Aorta (tissue), 5 donors: ENCODE measurements at regions not wholly inside any gene's neighbourhood (a gene's known extent, or its start where the extent isn't known, plus 50 kb on each side); places are given as distances from the start of the nearest gene placed in this dataset.
"Not testable (repeated sequence)": the region's sequence is repeated elsewhere in the genome, so short reads cannot be mapped to it uniquely, and the experiment has no call there.

Experiments used
- ATAC-seq: fragments of 200-7000 bp; cut with Tn5 transposase; one replicate; pipeline ENCODE4 v1.9.1; 2022; ENCODE audit warnings: moderate library complexity; ENCODE audit not compliant: low FRiP score
- DNase-seq, 2 donors: peaks; one replicate each; pipeline ENCODE4 v3.0.0-alpha.2; 2020
- H3K27ac ChIP-seq, 2 donors: one replicate each; pipeline ENCODE4 v1.5.1; 2013; ENCODE audit warnings: low read length in 2 of 2, mild to moderate bottlenecking in 2 of 2, moderate library complexity in 2 of 2, control low read depth in 1 of 2, inconsistent platforms in 1 of 2, low read depth in 1 of 2
- H3K27me3 ChIP-seq, 2 donors: one replicate each; pipeline ENCODE4 v1.6.1; 2013; ENCODE audit warnings: control low read depth in 1 of 2, low read length in 1 of 2, mild to moderate bottlenecking in 1 of 2, moderate library complexity in 1 of 2; ENCODE audit not compliant: insufficient read depth in 2 of 2, control insufficient read depth in 1 of 2
- H3K36me3 ChIP-seq, 2 donors: one replicate each; pipeline ENCODE4 v1.6.1; 2013; ENCODE audit warnings: control low read depth in 1 of 2, low read length in 1 of 2, mild to moderate bottlenecking in 1 of 2; ENCODE audit not compliant: insufficient read depth in 2 of 2, control insufficient read depth in 1 of 2
- H3K4me1 ChIP-seq, 2 donors: one replicate each; pipeline ENCODE4 v1.6.1; 2013; ENCODE audit warnings: low read length in 2 of 2, control low read depth in 1 of 2, mild to moderate bottlenecking in 1 of 2, moderate library complexity in 1 of 2; ENCODE audit not compliant: insufficient read depth in 2 of 2, control insufficient read depth in 1 of 2
- H3K4me3 ChIP-seq, 2 donors: one replicate each; pipeline ENCODE4 v1.5.1; 2013; ENCODE audit warnings: low read length in 2 of 2, control low read depth in 1 of 2, mild to moderate bottlenecking in 1 of 2
- H3K9me3 ChIP-seq: one replicate; pipeline ENCODE4 v1.6.1; 2013; ENCODE audit warnings: mild to moderate bottlenecking, low read length; ENCODE audit not compliant: control insufficient read depth
- WGBS, 2 donors: extraction: QIAGEN DNeasy Blood & Tissue Kit; methylation state at CpG; one replicate each; pipeline ENCODE4 v1.1.7; 2013; 5-methylcytosine and 5-hydroxymethylcytosine counted together
- intact Hi-C, 2 donors: fragments of 100-400 bp; cut with DNase I; formaldehyde crosslinking; loops; one replicate each; pipeline versions ENCODE4 v1.14.2 to v1.15.0; 2022
- donor health status: healthy with polysubstance abuse.
- donor health status: Bipolar disorder and iron deficiency.
- donor health status: DM: no; HTN: no; CAD: no.
- donor health status: DM: no; HTN: no; CAD: no.
- donor health status: DM: yes; HTN: yes; CAD: no.

DNA sequence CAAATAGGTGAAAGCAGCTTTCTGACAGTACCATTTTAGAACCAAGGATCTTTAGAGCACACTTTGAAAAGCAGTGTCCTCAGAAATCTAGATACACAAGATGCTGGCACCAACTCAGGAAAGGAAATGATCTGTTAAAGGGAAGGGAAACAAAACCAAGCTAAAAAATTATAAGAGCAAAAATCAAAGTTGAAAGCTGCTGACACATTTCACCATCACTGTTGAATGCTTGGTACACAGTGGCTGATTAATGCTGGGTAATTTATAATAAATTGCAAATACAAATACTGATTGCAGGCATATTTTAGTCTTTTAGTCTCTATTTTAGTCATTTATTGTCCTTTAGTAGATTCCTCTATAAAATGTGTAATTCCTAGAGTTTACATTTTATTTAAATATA, 1540.1 kb upstream of the PCDH10 start:
- intact Hi-C loops = no loop called here
- Histone ChIP-seq H3K4me1 (no peaks in the 10 kb centered on the region), H3K9me3 (no peaks in the 10 kb centered on the region), H3K27me3 (no peaks in the 10 kb centered on the region), H3K36me3 (no peaks in the 10 kb centered on the region), H3K27ac (no peak overlapping the region), H3K4me3 (no peak overlapping the region)
- DNase-seq = no peak
- no peak for ATAC-seq

DNA sequence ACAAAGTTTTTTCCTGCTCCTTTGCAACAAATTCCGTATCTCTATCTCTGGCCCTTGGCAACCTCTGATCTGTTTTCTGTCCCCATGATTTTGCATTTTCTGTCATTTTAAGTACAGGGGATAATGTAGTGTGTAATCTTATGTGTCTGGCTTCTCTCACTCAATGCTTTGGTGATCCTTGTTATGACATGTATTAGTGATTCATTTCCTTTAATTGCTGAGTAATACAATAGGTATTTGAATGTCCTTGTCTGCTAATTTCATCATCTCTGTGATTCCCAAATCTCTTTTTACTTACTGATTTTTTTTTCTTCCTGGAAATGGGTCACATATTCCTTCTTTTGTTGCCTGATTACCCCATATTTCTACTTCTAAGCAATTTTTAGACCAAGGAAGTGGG, 1538.6 kb upstream of the PCDH10 start:
- H3K4me3 ChIP-seq, H3K27me3 ChIP-seq, H3K4me1 ChIP-seq, H3K9me3 ChIP-seq, DNase-seq, intact Hi-C loops, H3K36me3 ChIP-seq, ATAC-seq, H3K27ac ChIP-seq: not testable (repeated sequence)
- 41 to 54% methylated on average over 1 of the region's 1 CpG for WGBS, 2 donors

DNA sequence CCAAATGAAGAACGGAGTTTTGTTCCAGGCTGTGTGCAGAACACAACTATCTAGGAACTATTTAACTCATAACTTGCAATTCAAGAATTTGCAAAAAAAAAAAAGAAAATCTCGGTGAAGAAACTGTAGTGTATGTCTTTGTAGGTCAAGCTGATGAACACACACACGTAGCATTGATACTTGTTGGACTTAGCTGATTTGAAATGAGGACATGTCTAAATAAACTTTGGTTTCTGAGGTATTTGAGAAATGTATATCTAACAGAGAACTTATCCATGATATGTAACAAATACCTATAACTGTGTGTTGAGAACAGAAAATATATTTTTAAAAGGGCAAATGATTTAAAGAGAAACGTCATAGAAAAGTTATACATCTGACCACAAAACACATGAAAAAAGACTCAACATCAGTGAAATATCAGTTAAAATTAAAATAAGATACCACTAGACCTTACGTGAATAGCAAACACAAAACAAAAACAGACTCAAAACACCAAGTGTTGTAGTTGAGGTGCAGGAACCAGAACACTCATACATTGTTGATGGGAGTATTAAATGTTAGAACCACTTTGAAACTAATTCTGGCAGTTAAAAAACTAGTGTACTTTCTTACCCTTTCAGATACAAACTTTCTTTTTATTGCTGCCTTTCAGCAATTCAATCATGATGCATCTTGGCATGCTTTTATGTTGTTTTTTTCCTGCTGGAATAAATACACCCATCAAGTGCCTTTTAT, 1535.8 kb upstream of the PCDH10 start:
- 69 to 73% methylated on average over 5 of the region's 5 CpGs for WGBS, 2 donors
- no peak overlapping the region for H3K27ac ChIP-seq
- DNase-seq (no peak), ATAC-seq (no peak)
- H3K4me3 ChIP-seq = no peak overlapping the region
- H3K4me1 ChIP-seq = no peaks in the 10 kb centered on the region
- no peaks in the 10 kb centered on the region for H3K27me3 ChIP-seq
- H3K9me3 ChIP-seq = no peaks in the 10 kb centered on the region
- intact Hi-C loops = no loop called here
- no peaks in the 10 kb centered on the region for H3K36me3 ChIP-seq

DNA sequence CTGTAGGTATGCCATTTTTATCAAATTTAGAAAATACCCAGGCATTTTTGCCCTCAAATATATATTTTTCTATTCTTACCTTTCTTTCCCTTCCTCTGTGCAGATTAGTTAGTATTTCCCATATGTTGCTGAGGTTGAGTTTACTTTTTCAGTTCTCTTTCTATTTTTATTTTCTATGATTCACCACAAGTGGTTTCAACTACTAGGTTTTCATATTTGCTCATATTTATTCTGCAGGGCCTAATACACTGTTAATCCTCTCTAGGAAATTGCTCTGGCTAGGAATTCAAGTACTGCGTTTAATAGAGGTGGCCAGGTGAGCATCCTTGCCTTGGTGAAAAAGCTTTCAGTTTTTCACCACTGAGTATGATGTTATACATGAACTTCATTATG, 1535.3 kb upstream of the PCDH10 start:
- no peaks in the 10 kb centered on the region for H3K36me3 ChIP-seq
- no peak overlapping the region for H3K4me3 ChIP-seq
- no peak overlapping the region for H3K27ac ChIP-seq
- intact Hi-C loops = no loop called here
- H3K27me3 ChIP-seq = no peaks in the 10 kb centered on the region
- H3K9me3 ChIP-seq = no peaks in the 10 kb centered on the region
- no peak for ATAC-seq
- no peak for DNase-seq
- H3K4me1 ChIP-seq = no peaks in the 10 kb centered on the region
- 82 to 84% methylated on average over 1 of the region's 1 CpG for WGBS, 2 donors

DNA sequence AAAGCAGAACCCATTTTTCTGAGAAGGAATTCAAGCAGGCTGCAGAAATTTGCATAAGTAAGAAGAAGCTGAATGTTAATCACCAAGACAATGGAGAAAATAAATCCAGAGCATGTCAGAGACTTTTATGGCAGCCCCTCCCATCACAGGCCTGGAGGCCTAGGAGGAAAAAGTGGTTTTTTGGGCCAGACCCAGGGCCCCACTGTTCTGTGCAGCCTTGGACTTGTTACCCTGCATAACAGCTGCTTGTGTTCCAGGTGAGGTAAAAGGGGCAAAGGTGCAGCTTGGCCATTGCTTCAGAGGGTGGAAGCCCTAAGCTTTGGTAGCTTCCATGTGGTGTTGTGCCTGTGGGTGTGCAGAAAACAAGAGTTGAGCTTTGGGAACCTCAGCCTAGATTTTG, 1516.2 kb upstream of the PCDH10 start:
- H3K4me1 ChIP-seq = no peaks in the 10 kb centered on the region
- H3K27ac ChIP-seq = no peak overlapping the region
- no peaks in the 10 kb centered on the region for H3K27me3 ChIP-seq
- H3K36me3 ChIP-seq = no peaks in the 10 kb centered on the region
- DNase-seq (no peak), ATAC-seq (no peak)
- intact Hi-C loops = no loop called here
- H3K9me3 ChIP-seq = peaks cover 4% of the 10 kb centered on the region
- no peak overlapping the region for H3K4me3 ChIP-seq

DNA sequence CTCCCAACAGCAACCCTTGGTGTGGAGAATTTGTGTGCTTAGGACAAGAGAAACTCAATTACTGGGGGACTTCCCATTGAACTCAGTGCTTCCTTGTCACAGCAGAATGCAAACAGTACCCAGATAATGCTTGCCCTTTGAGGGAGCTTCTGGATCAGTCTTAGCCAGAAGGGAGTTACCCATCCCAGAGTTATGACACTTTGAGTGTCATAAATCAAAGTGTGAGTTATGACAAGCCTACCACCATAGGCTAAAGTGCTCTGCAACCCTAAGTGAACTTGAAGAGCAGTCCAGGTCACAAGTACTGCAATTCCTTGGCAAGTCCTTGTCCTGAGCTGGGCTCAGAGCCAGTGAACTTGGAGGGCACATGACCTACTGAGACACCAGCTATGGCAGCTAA, 1513.9 kb upstream of the PCDH10 start:
- DNase-seq = no peak
- Histone ChIP-seq H3K27me3 (no peaks in the 10 kb centered on the region), H3K36me3 (no peaks in the 10 kb centered on the region), H3K9me3 (peaks cover 4% of the 10 kb centered on the region), H3K4me3 (no peak overlapping the region), H3K27ac (no peak overlapping the region), H3K4me1 (no peaks in the 10 kb centered on the region)
- intact Hi-C loops = no loop called here
- ATAC-seq = no peak

DNA sequence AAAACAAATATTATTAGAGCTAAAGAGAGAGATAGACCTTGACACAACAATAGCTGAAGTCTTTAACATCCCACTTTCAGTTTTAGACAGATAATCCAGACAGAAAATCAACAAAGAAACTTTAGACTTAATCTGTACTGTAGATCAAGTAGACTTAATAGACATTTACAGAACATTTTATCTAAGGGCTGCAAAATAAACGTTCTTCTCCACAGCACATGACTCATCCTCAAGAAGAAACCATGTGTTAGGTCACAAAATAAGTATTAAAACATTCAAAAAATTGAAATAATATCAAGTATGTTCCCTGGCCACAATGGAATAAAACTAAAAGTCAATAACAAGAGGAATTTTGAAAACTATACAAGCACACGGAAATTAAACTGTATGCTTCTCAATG, 1510.3 kb upstream of the PCDH10 start:
- no peaks in the 10 kb centered on the region for H3K27me3 ChIP-seq
- ATAC-seq = no peak
- H3K36me3 ChIP-seq = no peaks in the 10 kb centered on the region
- H3K27ac ChIP-seq = no peak overlapping the region
- H3K4me1 ChIP-seq = no peaks in the 10 kb centered on the region
- intact Hi-C loops = no loop called here
- DNase-seq = no peak
- no peaks in the 10 kb centered on the region for H3K9me3 ChIP-seq
- 67 to 76% methylated on average over 2 of the region's 2 CpGs for WGBS, 2 donors
- no peak overlapping the region for H3K4me3 ChIP-seq

DNA sequence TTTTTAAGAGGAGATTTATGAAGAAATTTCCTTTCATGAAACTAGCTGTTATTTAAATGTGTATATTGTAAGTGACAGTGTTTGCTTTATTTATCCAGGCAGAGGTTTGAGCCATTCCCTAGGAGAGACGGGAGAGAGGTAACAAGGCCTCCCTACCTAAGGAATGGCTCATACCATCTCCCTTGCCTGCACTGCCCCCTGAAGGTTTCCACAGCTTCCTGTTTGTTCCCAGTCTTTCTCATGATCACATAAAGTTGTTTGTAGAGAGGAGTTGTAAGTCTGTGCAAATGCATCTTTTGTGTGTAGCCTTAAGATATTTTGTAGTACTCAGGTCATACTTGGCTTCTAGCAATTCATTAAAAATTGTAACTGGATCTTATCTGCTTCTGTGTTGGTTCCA, 1504.5 kb upstream of the PCDH10 start:
- DNase-seq = no peak
- Histone ChIP-seq H3K4me3 (no peak overlapping the region), H3K9me3 (no peaks in the 10 kb centered on the region), H3K27me3 (no peaks in the 10 kb centered on the region), H3K4me1 (no peaks in the 10 kb centered on the region), H3K36me3 (no peaks in the 10 kb centered on the region), H3K27ac (no peak overlapping the region)
- no peak for ATAC-seq
- intact Hi-C loops = no loop called here
- WGBS, 2 donors = 11 to 16% methylated on average over 1 of the region's 1 CpG

DNA sequence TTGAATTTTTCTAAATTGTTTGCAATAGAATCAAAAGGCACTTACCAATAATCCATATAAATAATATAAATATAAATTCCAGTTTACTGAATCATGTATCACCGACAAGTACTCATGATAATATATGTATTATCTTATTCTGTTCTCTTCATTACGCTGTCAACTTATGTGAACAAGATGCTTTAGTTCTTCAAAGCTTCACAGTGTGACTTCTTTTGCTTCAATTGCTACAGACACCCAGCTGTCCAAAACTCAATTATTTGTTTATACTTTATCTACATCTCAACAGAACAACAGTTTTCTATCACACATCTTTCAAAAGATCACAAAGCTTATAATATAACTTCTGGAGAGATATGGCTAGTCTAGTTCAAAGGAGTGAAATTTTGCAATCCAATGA, 1499.9 kb upstream of the PCDH10 start:
- Histone ChIP-seq H3K36me3 (no peaks in the 10 kb centered on the region), H3K4me1 (no peaks in the 10 kb centered on the region)
- no peak for ATAC-seq

More for the DNA sequence above, 1499.9 kb upstream of the PCDH10 start:
- H3K27ac ChIP-seq = no peak overlapping the region
- no peak overlapping the region for H3K4me3 ChIP-seq
- intact Hi-C loops = no loop called here
- 90 to 96% methylated on average over 2 of the region's 2 CpGs for WGBS, 2 donors
- no peaks in the 10 kb centered on the region for H3K9me3 ChIP-seq
- DNase-seq = no peak
- no peaks in the 10 kb centered on the region for H3K27me3 ChIP-seq
